Gastrocnemius medialis (tissue), 4 donors: ENCODE measurements at regions not wholly inside any gene's neighbourhood (a gene's known extent, or its start where the extent isn't known, plus 50 kb on each side); places are given as distances from the start of the nearest gene placed in this dataset.

Experiments
- ATAC-seq, 2 donors: fragments of 150-250 bp; one replicate each; pipeline ENCODE4 v1.9.1; 2016
- DNase-seq, 2 donors: peaks; one replicate each; pipeline ENCODE4 v3.0.0-alpha.2; 2019
- H3K27ac ChIP-seq, 4 donors: fragments of 200-600 bp; sonication (generic); 1 replicate in 1 of 4; 2 replicates in 3 of 4; pipeline ENCODE4 v1.5.1; 2016 to 2018; ENCODE audit warnings: mild to moderate bottlenecking in 2 of 4, moderate library complexity in 1 of 4
- H3K27me3 ChIP-seq, 3 donors: fragments of 200-600 bp; sonication (generic) in 2 of 3; 1 replicate in 1 of 3; 2 replicates in 2 of 3; pipeline versions ENCODE4 v1.5.1 to v1.6.0; 2016 to 2019; ENCODE audit warnings: mild to moderate bottlenecking in 1 of 3, moderate library complexity in 1 of 3
- H3K36me3 ChIP-seq, 2 donors: fragments of 200-600 bp; sonication (generic) in 1 of 2; one replicate each; pipeline ENCODE4 v1.5.1; 2017 to 2018
- H3K4me1 ChIP-seq, 2 donors: fragments of 200-600 bp; sonication (generic) in 1 of 2; one replicate each; pipeline ENCODE4 v1.5.1; 2016 to 2017; ENCODE audit warnings: mild to moderate bottlenecking in 2 of 2
- H3K4me3 ChIP-seq, 4 donors: fragments of 200-600 bp; sonication (generic) in 3 of 4; 1 replicate in 1 of 4; 2 replicates in 3 of 4; pipeline ENCODE4 v1.5.1; 2016 to 2019; ENCODE audit warnings: mild to moderate bottlenecking in 2 of 4
- H3K9me3 ChIP-seq, 3 donors: fragments of 200-600 bp; sonication (generic) in 2 of 3; 1 replicate in 1 of 3; 2 replicates in 2 of 3; pipeline ENCODE4 v1.5.1; 2016 to 2019
- CTCF ChIP-seq, 5 experiments: fragments of 450-650 bp in 3 of 5; fragments of 200-600 bp in 2 of 5; sonication (generic) in 2 of 5; IDR thresholded peaks in 4 of 5; conservative IDR thresholded peaks in 1 of 5; 1 replicate in 4 of 5; 2 replicates in 1 of 5; pipeline ENCODE4 v1.5.1; 2016 to 2019; ENCODE audit warnings: antibody characterized with exemption in 5 of 5, mild to moderate bottlenecking in 3 of 5, moderate library complexity in 3 of 5
- POLR2A ChIP-seq, 2 donors: fragments of 450-650 bp; IDR thresholded peaks; one replicate each; pipeline ENCODE4 v1.6.1; 2017; ENCODE audit warnings: antibody characterized with exemption in 2 of 2, mild to moderate bottlenecking in 2 of 2, moderate library complexity in 2 of 2
- in situ Hi-C, 4 donors: fragments of 200-750 bp; cut with MboI; loops; one replicate each; pipeline versions ENCODE4 v1.15.0 to v1.8.0; 2017; ENCODE audit warnings: low sequenced_read_pairs in 4 of 4
- intact Hi-C: fragments of 100-400 bp; cut with DNase I; formaldehyde crosslinking; loops from one replicate; pipeline ENCODE4 v1.15.1; 2023; ENCODE audit warnings: low total_unique reads

- H3K4me3 ChIP-seq, result no peak overlapping the region
- no peaks in the 10 kb centered on the region for H3K36me3 ChIP-seq
- DNase-seq (no peak), ATAC-seq (no peak)
- peaks cover 0 to 22% (median 9%) of the 10 kb centered on the region in 3 donors for H3K27me3 ChIP-seq
- intact Hi-C loops, result no loop called here
- in situ Hi-C loops, result no loop called here
- no peaks in the 10 kb centered on the region for H3K9me3 ChIP-seq
- TF ChIP-seq CTCF (IDR thresholded peaks at IDR 0.05 in 4 of 5, conservative IDR thresholded peaks at IDR 0.05 in 1 of 5) (no peak), POLR2A (IDR thresholded peaks at IDR 0.05) (no peak)
- H3K27ac ChIP-seq, result no peak overlapping the region
- no peaks in the 10 kb centered on the region for H3K4me1 ChIP-seq
Measured at GRCh38 chr6:14031516-14031915, 86.1 kb upstream of the CD83 start.

DNA sequence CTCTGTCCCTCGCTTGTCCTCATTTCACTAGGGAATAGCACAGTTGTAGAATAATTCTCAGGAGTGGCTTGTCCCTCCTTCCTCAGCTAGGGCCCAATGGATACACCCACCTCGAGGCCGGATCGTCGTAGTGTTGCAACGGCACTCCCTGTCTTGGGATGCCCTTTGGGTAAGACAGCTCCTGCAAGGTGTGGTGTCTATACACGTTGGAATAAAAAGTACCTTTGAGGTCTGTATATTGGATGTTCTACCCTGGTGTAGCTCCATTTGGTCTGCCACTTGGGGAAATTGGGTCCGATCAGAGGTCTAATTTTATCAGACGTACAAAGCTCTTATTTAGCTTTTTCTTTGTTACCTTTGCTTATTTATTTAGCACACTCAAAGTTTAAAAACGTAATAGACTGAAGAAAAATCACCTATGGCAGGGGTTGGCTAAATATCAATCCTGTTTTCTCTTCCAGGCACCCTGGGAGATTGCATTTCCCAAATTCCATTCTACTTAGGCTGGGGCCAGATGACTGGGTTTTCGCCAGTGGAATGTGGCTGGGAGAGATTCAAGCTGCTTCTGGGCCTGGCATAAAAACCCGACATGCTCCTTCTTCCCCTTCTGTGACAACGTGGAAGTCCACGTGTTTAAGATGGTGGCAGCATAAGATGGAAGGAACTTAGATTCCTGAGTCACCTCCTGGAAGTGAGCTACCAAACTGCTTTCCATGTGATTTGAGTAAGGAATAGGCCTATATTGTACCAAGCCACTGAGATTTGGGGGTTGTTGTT, 82.3 kb upstream of the CD83 start:
- intact Hi-C loops (no loop called here), in situ Hi-C loops (no loop called here)
- ATAC-seq (no peak), DNase-seq (no peak)
- H3K4me3 ChIP-seq, result no peak overlapping the region
- no peaks in the 10 kb centered on the region for H3K36me3 ChIP-seq
- H3K27me3 ChIP-seq, result peaks cover 0 to 15% (median 0%) of the 10 kb centered on the region in 3 donors
- H3K9me3 ChIP-seq, result no peaks in the 10 kb centered on the region
- TF ChIP-seq CTCF (IDR thresholded peaks at IDR 0.05 in 4 of 5, conservative IDR thresholded peaks at IDR 0.05 in 1 of 5) (no peak), POLR2A (IDR thresholded peaks at IDR 0.05) (no peak)
- H3K4me1 ChIP-seq, result no peaks in the 10 kb centered on the region
- no peak overlapping the region for H3K27ac ChIP-seq

- Histone ChIP-seq H3K27ac (no peak overlapping the region), H3K36me3 (no peaks in the 10 kb centered on the region), H3K4me3 (no peak overlapping the region), H3K27me3 (peaks cover 0 to 15% (median 0%) of the 10 kb centered on the region in 3 donors), H3K9me3 (no peaks in the 10 kb centered on the region), H3K4me1 (no peaks in the 10 kb centered on the region)
- ATAC-seq, result no peak
- TF ChIP-seq CTCF (IDR thresholded peaks at IDR 0.05 in 4 of 5, conservative IDR thresholded peaks at IDR 0.05 in 1 of 5) (no peak), POLR2A (IDR thresholded peaks at IDR 0.05) (no peak)
- no peak for DNase-seq
- intact Hi-C loops, result no loop called here
- in situ Hi-C loops, result no loop called here
Measured at GRCh38 chr6:14035874-14036273, 81.7 kb upstream of the CD83 start.

DNA sequence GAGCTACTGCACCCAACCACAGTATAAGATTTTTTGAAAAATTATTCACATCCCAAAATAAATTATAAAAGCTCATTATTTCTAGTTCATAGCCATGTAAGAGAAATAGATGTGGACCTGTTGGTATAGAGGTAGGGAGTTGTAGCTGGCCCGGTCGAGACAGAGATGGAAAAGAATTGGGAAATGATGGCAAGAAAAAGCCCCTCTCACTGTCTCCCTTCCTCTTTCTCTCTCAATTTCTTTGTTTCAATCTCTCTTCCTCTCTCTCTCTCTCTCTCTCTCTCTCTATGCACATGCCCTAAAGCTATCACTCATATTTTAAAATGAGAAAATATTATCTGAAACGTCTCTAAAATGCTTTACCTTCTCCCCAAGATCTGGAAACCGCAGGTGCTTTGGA, 80.7 kb upstream of the CD83 start:
- no peak for DNase-seq
- intact Hi-C loops (no loop called here), in situ Hi-C loops (no loop called here)
- Histone ChIP-seq H3K4me1 (no peaks in the 10 kb centered on the region), H3K27ac (no peak overlapping the region), H3K36me3 (no peaks in the 10 kb centered on the region), H3K9me3 (no peaks in the 10 kb centered on the region), H3K4me3 (no peak overlapping the region), H3K27me3 (peaks cover 0 to 15% (median 0%) of the 10 kb centered on the region in 3 donors)
- no peak for TF ChIP-seq POLR2A (IDR thresholded peaks at IDR 0.05)
- no peak for TF ChIP-seq CTCF (IDR thresholded peaks at IDR 0.05 in 4 of 5, conservative IDR thresholded peaks at IDR 0.05 in 1 of 5)
- ATAC-seq, result no peak
